Stimulated activated CD8-positive, alpha-beta memory T cell treated with anti-CD3 and anti-CD28 coated beads, Interleukin-15, amount 100 ng/mL, for 48 hours (primary cell): ENCODE measurements at regions not wholly inside any gene's neighbourhood (a gene's known extent, or its start where the extent isn't known, plus 50 kb on each side); places are given as distances from the start of the nearest gene placed in this dataset.

ENCODE experiments used
- DNase-seq, 2 donors: peaks; one replicate each; pipeline ENCODE4 v3.0.0-alpha.2; 2020; ENCODE audit warnings: low read depth in 2 of 2

DNA sequence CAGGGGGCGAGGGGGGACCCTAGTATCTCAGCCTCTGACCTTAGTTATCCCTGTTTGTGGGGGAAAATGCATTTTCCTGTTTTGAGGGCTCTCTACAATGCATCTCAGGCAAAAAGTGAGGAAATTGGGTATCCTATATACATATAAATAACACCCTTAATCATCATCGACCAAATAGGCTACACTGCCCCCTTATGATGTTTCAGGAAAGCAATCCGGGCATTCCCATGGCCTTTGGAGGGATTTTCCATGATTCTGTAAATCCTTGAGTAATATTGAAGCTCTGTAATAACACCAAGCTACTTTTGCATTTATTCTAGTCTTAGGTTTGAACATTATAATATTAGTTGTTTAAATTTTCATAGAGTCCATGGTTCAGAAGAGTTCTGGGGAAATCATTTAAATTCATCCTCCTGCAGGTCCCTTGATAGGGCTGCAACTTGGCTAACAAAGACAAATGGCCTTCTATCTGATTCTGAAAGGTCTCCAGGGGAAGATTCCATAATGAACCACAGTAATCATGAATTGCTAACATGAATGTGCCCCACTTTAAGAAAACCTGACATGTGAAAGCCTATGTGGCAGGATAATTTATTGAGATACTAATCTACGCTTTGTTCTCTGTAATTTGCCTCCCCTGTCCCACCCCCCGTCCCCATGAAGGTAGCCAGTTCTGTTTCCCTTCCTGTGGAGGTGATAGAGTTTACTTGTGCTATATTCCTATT is 91.5 kb upstream of the SCOC start:
- no peak for DNase-seq

DNA sequence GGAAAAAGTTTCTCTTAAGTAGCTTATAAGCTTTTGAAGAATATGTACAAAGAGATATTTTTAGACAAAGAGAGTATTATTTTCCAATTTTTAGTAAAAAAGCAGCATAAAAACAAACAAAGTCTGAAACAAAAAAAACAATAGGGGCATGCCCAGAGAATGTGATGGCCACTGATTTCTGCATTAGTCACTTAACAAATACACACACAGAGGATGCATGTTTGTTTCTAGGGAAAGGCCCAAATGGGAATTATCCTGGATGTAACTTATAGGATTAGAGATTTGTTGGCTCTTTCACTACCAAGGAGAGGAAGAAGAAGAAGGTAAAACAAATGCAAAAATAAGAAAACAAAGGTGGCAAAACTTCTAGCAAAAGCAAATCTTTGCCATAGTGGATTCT is 95.9 kb upstream of the SCOC start:
- no peak for DNase-seq

DNA sequence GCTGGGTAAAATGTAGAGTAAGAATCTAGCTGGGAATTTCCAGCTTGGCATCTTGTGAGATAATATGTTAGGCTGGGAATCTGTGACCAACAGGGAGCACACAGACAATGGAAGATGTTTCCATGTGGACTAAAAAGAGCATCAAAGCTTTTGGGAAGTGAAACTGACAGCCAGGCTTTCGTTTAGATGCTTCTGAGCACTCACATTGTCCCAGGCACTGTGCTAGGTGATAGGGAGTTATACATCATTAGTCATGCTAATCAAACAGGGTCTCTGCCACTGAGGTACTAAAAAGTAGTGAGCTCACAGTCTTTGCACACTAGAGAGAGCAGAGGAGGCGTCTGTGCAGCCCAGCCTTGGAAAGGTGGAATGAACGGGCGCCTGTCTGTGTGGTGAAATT is 101.9 kb upstream of the SCOC start:
- no peak for DNase-seq

DNA sequence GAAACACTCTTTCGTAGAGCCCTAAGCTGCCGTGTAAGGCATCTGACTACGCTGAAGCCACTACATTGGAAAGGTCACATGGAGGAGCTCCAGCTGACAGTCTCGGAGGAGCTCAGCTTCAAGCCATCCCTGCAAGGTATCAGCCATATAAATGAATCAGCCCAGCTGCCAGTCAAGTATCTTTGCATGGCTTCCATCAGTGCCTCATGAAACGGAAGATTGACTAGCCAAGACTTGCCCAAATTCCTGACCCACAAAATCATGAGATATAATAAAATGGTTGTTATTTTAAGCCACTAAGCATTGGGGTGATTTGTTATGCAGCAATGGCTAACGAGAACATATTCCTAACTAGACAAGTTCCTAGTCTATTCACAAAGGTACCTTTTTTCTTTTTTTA is 104.1 kb upstream of the SCOC start:
- no peak for DNase-seq

DNA sequence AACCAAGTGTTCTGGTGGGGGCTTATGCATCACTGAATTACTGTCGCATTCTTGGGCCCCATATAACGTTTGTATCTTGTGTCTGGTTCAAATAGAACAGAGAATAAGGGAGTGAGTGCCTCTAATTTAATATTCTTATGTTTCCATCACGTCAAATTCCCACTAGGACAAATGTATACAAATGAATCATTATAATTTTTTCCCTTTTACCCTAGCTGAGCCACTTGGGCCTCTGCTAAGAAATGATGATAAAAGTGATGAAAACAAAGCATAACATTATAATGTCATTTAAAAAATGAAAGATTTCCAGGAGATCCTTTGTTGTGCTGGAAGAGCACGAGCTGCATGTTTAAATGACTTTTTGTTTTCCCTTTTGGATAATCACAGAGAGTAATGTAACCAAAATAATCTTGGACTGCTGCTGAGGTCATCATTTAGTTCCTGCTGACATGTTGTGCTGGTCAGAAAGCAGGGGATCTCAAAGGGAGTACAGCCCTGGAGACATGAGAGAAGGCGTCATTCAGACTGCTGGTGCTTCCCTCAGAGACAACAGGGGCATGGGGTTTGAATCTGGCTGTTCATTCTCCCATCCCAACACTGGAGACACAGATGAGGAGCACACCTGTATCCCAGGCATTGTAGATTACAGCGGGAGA is 105.1 kb upstream of the SCOC start:
- DNase-seq, result no peak

DNA sequence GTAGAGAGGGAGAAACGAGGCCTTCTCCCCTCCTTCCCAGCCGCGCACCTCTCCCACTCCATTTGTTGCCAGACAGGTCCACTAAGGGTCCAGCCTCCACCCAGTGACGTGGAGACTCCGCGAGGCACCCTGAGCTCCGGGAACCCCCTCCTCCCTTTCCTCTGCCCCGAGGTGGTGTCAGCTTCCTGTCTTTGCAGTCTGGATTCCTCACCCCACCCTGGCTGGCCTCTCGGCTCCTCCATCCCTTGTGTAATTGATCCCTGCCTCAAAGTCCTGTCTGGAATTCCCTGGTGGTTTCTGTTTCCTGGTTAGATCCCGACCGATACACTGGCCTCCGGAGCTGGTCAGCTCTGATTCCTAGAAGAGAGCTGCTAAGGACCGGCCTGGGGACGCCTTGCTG is 105.9 kb upstream of the SCOC start:
- no peak for DNase-seq

DNA sequence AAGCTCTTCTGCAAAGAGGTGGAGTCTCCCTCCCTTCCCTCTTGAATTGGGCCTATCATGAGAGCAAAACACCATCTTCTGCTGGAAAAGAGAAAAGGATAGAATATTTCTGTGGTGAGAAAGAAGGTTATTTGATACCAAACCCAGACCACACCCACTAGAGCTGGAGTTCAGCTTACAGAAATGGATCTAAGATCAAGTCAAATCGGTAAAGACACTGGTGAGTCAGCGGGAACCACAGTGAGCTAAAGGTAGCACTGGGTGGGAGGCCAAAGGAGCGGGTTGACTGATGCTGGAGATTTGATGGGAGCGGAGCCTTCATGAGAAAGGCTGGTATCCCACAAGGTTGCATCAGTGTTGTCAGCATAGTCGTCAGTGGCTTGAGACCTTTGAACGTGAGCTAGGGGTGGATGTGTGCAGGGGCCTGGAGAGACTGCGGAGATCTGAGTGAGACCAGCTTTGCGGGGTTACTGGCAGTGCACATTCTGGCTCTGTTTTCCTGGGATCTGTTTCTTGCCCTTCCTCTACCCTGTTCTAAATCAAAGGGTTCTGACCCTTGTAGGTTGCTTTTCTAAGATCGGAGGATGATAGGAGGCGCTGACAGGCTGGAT is 106.4 kb upstream of the SCOC start:
- DNase-seq, result peak in 1 of 2 donors; percentile 57

DNA sequence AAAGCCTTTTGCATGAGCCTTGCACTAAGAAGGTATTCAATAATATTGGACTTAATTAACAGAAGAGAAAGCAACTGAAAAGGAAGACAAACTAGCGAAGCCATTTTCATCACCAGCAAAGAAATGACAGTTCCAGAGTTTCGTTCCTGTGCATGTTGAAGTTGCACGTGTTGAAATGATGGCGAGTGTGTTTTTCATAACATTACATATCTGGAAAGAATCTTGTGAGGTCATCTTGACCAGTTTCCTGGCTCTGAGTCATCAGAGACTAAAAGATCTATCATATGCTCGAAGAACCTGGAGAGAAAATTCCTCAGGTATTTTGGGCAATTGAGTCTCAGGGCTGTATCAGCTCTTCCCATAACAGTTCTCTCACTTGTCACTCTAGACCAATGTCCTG is 106.2 kb upstream of the MAML3 start:
- no peak for DNase-seq

DNA sequence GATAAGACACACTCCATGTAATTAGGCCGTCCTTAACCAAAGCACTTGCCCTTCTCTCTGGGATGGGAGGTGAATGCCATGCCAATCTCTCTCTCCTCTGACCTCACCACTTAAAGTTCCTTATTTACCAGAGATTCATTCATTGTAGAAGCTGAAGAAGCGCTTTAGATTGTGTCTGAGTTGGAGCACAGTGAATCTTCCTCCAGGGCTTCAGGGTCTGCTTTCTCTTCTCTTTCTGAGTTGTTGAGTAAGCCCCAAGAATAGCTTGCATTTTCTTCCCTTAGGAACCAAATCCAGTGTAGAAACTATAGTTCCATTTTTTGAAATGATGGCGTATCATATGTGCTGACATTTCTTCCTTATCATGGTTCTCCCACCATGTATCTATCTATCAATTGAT is 104.5 kb upstream of the MAML3 start:
- DNase-seq, result no peak

DNA sequence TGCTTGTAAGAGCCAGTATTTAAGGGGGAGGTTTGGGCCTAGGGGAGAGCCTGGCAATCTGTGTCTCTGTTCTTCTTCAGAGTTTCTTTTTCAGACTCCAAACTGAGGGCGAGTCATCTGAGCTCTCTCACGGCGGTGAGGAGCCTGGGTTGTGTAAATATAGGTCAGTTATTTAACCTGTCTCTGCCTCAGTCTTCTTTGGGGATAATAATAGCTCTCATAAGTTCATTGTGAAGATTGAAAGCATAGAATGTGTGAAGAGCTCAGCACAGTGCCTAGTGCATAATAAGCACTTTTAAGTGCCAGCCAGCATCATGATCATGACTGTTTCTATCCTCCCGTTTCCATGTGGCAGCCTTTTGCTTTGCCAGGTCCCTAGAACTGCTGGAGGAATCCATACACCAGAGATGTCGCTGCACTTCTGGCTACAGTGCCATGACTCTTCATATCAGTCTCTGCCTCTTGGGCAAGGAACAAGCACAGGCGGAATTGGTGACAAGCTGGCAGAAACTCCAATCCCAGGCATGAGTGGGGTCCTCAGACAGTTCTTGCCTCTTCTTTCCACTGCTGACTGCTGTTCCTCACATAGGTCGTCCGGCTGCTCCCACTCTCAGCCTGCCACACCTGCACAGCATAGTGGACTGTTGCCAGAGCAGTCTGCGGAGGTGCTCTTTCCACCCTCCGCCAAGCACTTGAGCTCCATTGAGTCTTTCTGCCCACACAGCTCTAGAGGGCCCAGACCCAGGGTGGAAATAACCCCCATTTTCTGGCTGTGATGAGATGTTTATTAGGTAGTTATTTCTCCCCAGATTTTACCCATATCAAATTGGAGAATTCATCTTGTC is 103.7 kb upstream of the MAML3 start:
- no peak for DNase-seq

DNA sequence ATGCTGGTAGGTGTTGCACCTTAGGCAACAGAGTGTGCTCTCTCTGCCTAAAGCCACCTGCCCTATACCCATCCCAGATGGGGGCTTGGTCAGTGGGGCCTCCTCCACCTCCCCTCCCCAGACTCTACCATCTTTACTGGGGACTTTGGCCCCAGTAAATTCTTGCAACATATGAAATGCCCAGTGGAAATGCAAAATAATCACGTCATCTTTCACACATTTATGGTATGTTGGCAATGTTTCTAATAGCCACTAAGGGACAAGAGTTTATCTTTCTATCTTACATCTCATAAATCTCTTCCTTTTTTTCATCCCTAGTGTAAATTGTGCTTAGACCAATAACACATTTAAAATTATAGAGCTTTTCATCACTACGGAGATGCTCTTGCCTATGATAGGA is 103.0 kb upstream of the MAML3 start:
- DNase-seq, result no peak

DNA sequence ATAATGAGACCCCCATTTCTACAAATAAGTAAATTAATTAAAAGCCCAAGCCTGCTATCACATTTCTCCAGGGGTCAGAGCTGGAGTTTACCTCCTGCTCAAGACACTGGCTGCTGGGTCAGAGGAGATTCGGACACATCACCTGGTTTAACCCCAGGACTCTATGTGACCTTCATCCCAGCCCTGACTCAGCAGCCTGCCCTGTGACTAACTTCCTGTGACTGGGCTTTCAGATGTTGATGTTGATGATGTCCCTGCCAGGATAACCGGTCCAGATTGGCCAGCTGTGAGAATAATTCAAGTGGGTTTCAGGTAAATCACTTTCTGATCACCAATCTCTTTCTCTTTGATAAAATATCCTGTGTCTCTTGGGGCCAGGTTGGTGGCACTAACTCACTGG is 102.4 kb upstream of the MAML3 start:
- DNase-seq, result no peak

DNA sequence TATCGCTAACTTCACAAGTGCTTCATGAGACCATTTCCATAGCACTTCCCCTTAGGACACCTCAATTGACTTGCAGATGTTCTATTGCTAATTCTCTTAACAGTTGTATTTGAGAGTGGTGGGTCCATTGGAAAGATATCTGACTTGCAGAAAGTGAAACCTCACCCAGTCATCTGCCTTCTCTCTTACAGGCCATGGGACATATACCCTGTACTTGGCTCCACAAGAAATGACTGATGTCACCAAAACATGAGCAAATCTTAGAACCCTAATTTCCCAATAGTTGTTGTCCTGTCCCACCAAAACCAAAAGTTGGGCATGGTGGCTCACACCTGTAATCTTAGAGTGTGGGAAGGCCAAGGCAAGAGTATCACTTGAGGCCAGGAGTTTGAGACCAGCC is 101.9 kb upstream of the MAML3 start:
- DNase-seq, result no peak

DNA sequence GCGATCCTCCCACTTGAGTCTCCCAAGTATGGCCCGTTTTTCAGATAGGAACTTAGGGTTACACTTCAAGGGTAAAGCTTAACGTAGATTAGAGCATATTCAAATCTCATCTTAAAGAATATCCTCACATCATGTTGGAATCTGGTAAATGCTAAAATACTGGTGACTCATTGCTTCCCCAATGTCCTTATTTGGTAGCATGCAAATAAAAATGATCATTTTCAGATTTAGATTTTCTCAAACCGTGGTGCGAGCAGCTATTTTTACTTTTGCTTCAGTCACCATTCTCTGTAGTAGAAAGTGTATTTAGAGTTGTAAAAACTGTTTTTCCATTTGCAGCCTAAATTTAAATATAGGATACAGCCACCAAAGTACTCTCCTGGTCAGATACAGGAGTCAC is 101.5 kb upstream of the MAML3 start:
- no peak for DNase-seq

DNA sequence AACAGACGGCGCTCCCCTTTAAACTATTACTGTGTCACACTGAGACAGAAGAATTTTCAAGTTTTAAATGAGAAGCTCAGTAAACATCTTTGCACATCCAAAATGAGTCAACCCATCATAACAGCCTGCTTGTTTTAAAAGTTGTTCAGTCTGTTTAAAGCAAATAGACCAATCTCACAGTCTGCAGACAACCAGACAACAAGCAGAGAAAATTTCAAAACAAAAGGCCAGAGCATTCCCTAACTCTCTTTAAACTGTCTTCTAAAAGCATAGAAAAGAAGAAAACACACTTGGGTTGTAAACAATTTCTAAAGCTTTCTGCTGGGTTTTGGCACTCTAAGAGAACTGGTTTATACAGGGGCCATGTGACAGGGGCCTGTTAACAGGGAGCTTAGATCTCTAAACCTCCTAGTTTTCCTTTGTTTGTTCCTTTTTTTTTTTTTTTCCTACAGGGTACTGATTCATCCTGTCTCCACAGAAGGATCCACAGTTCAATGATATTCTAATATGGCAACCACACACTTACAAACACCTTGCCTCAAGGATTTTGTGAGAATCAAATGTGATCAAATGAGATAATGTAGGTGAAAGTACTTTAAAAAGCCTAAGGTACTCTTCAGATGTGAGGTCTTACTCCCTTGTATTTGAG is 100.8 kb upstream of the MAML3 start:
- DNase-seq, result no peak

DNA sequence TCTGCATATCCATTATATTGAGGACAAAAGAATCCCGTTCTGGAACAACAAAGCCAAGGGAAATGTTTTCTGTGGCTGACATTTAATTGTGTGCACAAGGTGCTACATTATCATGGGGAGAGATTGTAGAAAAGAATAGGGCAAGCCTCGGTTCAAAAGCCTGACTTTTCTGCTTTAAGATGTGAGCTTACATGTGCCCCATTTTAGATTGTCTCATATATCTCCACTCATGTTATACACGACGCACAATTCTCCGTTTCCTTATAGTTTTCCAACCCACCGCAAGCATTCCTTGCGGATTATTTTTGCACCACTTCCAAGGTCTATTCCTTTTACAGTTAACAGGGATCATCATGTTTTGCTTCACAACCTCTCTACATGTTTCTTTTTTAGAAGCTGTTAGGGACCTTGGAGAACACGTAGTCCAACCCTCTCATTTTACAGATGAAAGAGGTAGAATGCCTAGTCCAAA is 99.6 kb upstream of the MAML3 start:
- DNase-seq, result no peak

DNA sequence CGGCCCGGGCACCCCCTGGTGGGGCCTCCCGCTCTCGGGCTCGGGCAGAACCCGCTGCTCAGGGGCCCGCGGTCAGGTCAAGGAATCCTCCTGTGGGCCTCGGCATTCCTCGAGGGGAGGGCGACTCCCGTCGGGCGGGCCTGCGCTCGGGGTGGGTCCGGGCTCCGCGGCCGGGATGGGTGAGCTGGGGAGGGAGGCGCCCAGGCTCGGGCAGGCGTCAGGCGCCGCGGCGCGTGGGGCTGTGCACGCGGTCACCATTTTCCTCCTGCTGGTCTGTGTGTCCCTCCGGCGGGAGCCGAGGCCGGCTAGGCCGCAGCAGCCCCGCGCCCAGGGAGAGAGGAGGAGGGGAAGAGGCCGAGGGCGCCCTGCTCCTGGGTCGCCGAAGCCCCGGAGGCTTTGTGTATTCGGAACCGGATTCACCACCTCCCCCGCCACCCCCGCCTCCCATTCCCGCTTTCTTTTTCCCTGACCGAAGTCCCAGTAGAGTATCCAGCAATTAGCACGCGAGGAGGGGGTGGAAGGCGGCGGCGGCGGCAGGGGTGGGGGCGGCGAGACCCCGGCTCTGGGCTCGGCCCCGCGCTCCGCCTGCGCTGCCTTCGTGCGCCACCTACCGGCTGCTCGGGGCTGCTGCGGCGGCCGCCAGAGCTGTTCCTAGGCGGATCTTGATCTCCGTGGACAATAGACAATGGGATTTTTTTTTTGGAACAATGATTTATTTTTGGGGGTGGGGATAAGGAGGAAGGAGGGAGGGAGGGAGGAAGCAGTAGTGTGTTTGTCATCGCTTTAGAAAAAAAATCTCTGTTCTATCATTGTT is 99.0 kb upstream of the MAML3 start:
- no peak for DNase-seq

DNA sequence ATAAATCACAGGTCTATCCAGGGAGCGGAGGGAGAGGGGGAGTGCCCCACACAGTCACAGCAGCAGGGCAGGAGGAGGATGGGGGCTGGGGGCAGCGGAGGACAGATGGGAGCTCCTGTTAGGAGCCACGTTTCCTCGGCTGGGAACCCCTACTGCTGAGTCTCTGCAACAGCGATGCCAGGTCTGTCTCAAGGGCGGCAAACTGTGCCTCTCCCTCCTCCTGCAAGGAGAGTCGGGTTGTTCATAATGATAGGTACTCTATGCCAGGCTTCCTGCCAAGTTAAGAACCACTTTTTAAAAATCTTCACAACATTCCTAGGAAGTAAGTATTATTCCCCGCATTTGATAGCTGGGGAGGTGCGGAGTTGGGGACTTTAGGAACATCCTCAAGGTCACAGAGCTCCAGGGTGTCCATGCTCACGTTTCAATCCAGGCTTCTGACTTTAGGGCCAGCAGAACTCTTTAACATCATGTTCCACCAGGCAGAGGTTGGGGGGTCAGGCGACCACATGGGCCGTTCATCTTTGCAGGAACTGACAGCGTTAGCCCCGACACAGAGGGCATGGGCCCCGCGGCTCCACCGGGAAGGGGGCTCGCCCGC is 98.3 kb upstream of the MAML3 start:
- DNase-seq, result no peak

DNA sequence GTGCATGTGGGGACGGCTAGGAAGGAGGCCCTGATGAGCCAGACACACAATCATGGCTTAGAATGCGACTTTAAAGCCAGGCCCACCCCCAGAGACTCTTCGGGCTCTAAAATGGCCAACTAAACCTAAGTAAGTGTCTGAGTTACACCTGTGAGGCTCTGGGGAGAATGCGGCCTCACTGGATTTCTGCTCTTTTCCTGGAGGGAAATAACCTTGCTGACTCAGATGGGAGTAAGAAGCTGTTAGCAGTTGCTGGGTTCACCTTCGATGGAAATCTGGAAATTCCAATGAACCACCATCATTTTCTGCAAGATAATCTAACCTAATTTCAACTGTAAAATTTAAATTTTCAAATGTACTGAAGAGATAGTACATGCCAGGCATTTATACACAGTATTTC is 97.6 kb upstream of the MAML3 start:
- no peak for DNase-seq

DNA sequence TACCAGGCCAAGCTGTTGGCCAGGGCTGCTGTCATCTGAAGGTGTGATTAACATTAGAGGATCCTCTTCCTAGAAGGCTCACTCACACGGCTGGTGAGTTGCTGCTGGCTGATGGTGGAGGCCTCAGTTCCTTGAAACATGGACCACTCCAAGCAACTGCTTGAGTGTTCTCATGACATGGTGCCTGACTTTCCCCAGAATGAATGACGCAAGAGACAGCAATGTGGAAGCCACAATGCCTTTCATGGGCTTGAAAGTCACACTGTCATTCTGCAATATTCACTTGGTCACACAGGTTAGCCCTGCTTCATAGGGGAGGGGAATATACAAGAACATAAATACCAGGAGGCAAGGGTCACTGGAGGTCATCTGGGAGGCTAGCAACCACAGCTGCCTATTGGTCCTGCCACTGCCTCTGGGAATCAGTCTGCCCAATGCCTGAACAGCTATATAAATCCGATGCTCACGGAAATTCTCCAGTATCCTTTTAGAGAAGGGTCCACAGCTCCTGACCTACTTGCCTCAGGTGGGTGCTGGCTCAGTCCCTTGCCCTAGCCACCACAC is 97.1 kb upstream of the MAML3 start:
- DNase-seq, result no peak
